GM12878 (cell line): ENCODE measurements at regions not wholly inside any gene's neighbourhood (a gene's known extent, or its start where the extent isn't known, plus 50 kb on each side); places are given as distances from the start of the nearest gene placed in this dataset.

Experiments
- CTCF ChIP-seq, 3 experiments: IDR thresholded peaks in 2 of 3; conservative IDR thresholded peaks in 1 of 3; 2 replicates each; pipeline ENCODE4 v1.5.1; 2011; ENCODE audit warnings: low read depth in 3 of 3, low read length in 3 of 3, mild to moderate bottlenecking in 3 of 3, control low read depth in 2 of 3, moderate library complexity in 2 of 3, inconsistent platforms in 1 of 3, mixed read lengths in 1 of 3; ENCODE audit not compliant: control insufficient read depth in 2 of 3, insufficient read depth in 1 of 3; ENCODE audit errors: extremely low read depth in 1 of 3
- EZH2 ChIP-seq: IDR thresholded peaks from 2 replicates; pipeline ENCODE4 v1.6.1; 2012; ENCODE audit warnings: low read depth, mild to moderate bottlenecking, control low read depth, inconsistent platforms, low read length, borderline replicate concordance; ENCODE audit not compliant: control insufficient read depth
- RCOR1 ChIP-seq: conservative IDR thresholded peaks from 2 replicates; pipeline ENCODE4 v1.6.1; 2012; ENCODE audit warnings: low read depth, low read length, improper control_type of control experiment

GRCh38 chr14:98953551-98954348 lies 318.2 kb downstream of the BCL11B start:
- TF ChIP-seq EZH2 (no peak), CTCF (IDR thresholded peaks at IDR 0.05 in 2 of 3, conservative IDR thresholded peaks at IDR 0.05 in 1 of 3; ENCODE audit: control insufficient read depth in 2 of 3, extremely low read depth in 1 of 3, insufficient read depth in 1 of 3, low read depth in 3 of 3, low read length in 3 of 3) (no peak), RCOR1 (no peak)
